OCI-LY7 (cell line): ENCODE measurements at regions not wholly inside any gene's neighbourhood (a gene's known extent, or its start where the extent isn't known, plus 50 kb on each side); places are given as distances from the start of the nearest gene placed in this dataset.

Experiments used
- BruUV-seq: library from RNA; stranded (reverse); fragments of 400-500 nt; replicated peaks from 2 replicates; lab custom pipeline; 2021; lab: Mats Ljungman, UMichigan
- CTCF ChIA-PET: fragments of 300-600 bp; sonication (Branson Sonifier 250); formaldehyde crosslinking; loops from one replicate; lab custom pipeline; 2022; ENCODE audit warnings: antibody characterized with exemption; ENCODE audit not compliant: unreplicated experiment; lab: Charles Lee
- POLR2A ChIA-PET: fragments of 300-600 bp; sonication (Branson Sonifier 250); formaldehyde crosslinking; loops from one replicate; lab custom pipeline; 2022; ENCODE audit warnings: antibody characterized with exemption; lab: Charles Lee
- DNase-seq: peaks from one replicate; pipeline ENCODE4 v3.0.0-alpha.2; 2015; ENCODE audit warnings: low spot score
- H2AFZ ChIP-seq: fragments of 200-600 bp; sonication (generic), shearing (Covaris generic); 2 replicates; pipeline ENCODE4 v1.6.1; 2014; ENCODE audit warnings: mild to moderate bottlenecking, antibody characterized with exemption, low read length, moderate library complexity
- H3K27ac ChIP-seq: fragments of 200-600 bp; sonication (generic); 2 replicates; pipeline ENCODE4 v1.5.1; 2014; ENCODE audit warnings: mixed run types, low read depth, mild to moderate bottlenecking, moderate library complexity, low read length, inconsistent platforms; ENCODE audit not compliant: poor library complexity, severe bottlenecking
- H3K36me3 ChIP-seq: fragments of 200-600 bp; sonication (generic); 2 replicates; pipeline ENCODE4 v1.6.1; 2014; ENCODE audit warnings: mild to moderate bottlenecking, antibody characterized with exemption, low read length, moderate library complexity, mixed read lengths; ENCODE audit not compliant: insufficient read depth
- H3K4me1 ChIP-seq: fragments of 200-600 bp; sonication (generic); 2 replicates; pipeline ENCODE4 v1.5.1; 2014; ENCODE audit warnings: mild to moderate bottlenecking, low read length; ENCODE audit not compliant: insufficient read depth, poor library complexity, severe bottlenecking
- H3K4me2 ChIP-seq: fragments of 200-600 bp; sonication (generic); 2 replicates; pipeline ENCODE4 v1.6.1; 2014; ENCODE audit warnings: mild to moderate bottlenecking, low read length
- H3K4me3 ChIP-seq: fragments of 200-600 bp; sonication (generic); 2 replicates; pipeline ENCODE4 v1.5.1; 2014; ENCODE audit warnings: mild to moderate bottlenecking, low read depth, low read length; ENCODE audit not compliant: poor library complexity, severe bottlenecking
- H3K79me2 ChIP-seq: fragments of 200-600 bp; sonication (generic); 2 replicates; pipeline ENCODE4 v1.6.1; 2016; ENCODE audit warnings: low read depth, mild to moderate bottlenecking, low read length, moderate library complexity, mixed read lengths; ENCODE audit not compliant: insufficient read depth
- H3K9me2 ChIP-seq: fragments of 200-600 bp; sonication (generic); 2 replicates; pipeline ENCODE4 v1.6.1; 2016; ENCODE audit warnings: mild to moderate bottlenecking, low read length, mixed read lengths; ENCODE audit not compliant: insufficient read depth
- H3K9me3 ChIP-seq: fragments of 200-600 bp; sonication (generic); 2 replicates; pipeline ENCODE4 v1.6.1; 2014; ENCODE audit warnings: mild to moderate bottlenecking, mixed run types, low read length, mixed read lengths
- H4K20me1 ChIP-seq: fragments of 200-600 bp; sonication (generic); 2 replicates; pipeline ENCODE4 v1.6.1; 2014; ENCODE audit warnings: mild to moderate bottlenecking, antibody characterized with exemption, low read length, moderate library complexity, mixed read lengths; ENCODE audit not compliant: insufficient read depth
- CTCF ChIP-seq: fragments of 200-600 bp; sonication (generic); conservative IDR thresholded peaks from 2 replicates; pipeline ENCODE4 v1.5.1; 2014; ENCODE audit warnings: mild to moderate bottlenecking, antibody characterized with exemption, low read length, moderate library complexity, mixed read lengths
- EZH2phosphoT487 ChIP-seq: fragments of 200-600 bp; sonication (generic); IDR thresholded peaks from 2 replicates; pipeline ENCODE4 v1.6.1; 2018; ENCODE audit warnings: low read depth, borderline replicate concordance, mild to moderate bottlenecking, mixed run types, antibody characterized with exemption, low read length, moderate library complexity, mixed read lengths
- intact Hi-C: fragments of 100-400 bp; cut with micrococcal nuclease; formaldehyde crosslinking; loops from one replicate; pipeline ENCODE4 v1.10.0; 2022; ENCODE audit not compliant: unreplicated experiment

DNA sequence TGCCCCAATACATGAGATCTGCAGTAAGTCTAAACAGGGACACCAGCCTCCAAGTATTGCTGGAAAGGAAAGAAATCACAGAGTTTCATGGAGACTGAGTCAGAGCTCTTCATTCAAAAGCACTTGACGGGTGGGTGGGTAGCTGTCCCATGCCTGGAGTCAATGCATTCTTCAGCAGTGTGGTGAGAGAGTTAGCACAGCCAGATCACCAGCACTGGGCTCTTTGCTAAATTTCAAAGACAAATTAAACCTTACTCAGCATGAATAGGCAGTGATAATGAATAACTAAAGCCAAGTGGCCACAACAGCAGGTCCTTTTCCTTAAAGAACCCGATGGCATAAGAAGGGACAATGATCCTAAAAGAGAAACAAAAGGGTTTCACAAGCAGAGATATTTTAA is 192.4 kb downstream of the ACTL7B start:
- POLR2A ChIA-PET: no interaction called here
- no peak for DNase-seq
- no peak overlapping the region for H2AFZ ChIP-seq
- CTCF ChIA-PET: no interaction called here
- no peaks in the 10 kb centered on the region for H3K9me3 ChIP-seq
- intact Hi-C loops: no loop called here
- TF ChIP-seq CTCF (no peak), EZH2phosphoT487 (no peak)
- no peak overlapping the region for H3K27ac ChIP-seq
- H3K4me2 ChIP-seq: no peak overlapping the region
- H3K4me3 ChIP-seq: no peak overlapping the region
- no peaks in the 10 kb centered on the region for H3K9me2 ChIP-seq
- no peaks in the 10 kb centered on the region for H3K4me1 ChIP-seq
- no peaks in the 10 kb centered on the region for H3K36me3 ChIP-seq
- no peaks in the 10 kb centered on the region for H3K79me2 ChIP-seq
- no peaks in the 10 kb centered on the region for H4K20me1 ChIP-seq
- BruUV-seq: no TSS peak

GRCh38 chr9:108662956-108663355 is 192.8 kb downstream of the ACTL7B start:
- Histone ChIP-seq H3K4me1 (no peaks in the 10 kb centered on the region), H3K9me3 (no peaks in the 10 kb centered on the region), H3K36me3 (no peaks in the 10 kb centered on the region), H3K79me2 (no peaks in the 10 kb centered on the region), H3K9me2 (no peaks in the 10 kb centered on the region), H3K4me3 (no peak overlapping the region), H4K20me1 (no peaks in the 10 kb centered on the region), H2AFZ (no peak overlapping the region), H3K27ac (no peak overlapping the region), H3K4me2 (no peak overlapping the region)
- POLR2A ChIA-PET: no interaction called here
- DNase-seq: no peak
- TF ChIP-seq EZH2phosphoT487 (no peak), CTCF (no peak)
- intact Hi-C loops: no loop called here
- no TSS peak for BruUV-seq
- CTCF ChIA-PET: no interaction called here

GRCh38 chr9:108662091-108662875 is 193.5 kb downstream of the ACTL7B start:
- CTCF ChIA-PET: no interaction called here
- intact Hi-C loops: no loop called here
- Histone ChIP-seq H3K4me2 (no peak overlapping the region), H3K4me3 (no peak overlapping the region), H3K79me2 (no peaks in the 10 kb centered on the region), H3K27ac (no peak overlapping the region), H2AFZ (no peak overlapping the region), H4K20me1 (no peaks in the 10 kb centered on the region), H3K9me3 (no peaks in the 10 kb centered on the region), H3K4me1 (no peaks in the 10 kb centered on the region), H3K9me2 (no peaks in the 10 kb centered on the region), H3K36me3 (no peaks in the 10 kb centered on the region)
- BruUV-seq: no TSS peak
- TF ChIP-seq EZH2phosphoT487 (no peak), CTCF (no peak)
- POLR2A ChIA-PET: no interaction called here
- no peak for DNase-seq
